ENCODE measurements at regions not wholly inside any gene's neighbourhood (a gene's known extent, or its start where the extent isn't known, plus 50 kb on each side); places are given as distances from the start of the nearest gene placed in this dataset.

- TF ChIP-seq CTCF (IDR thresholded peaks at IDR 0.05), result no peak
- no peak for TF ChIP-seq POLR2AphosphoS5 (IDR thresholded peaks at IDR 0.05)
Observed at GRCh38 chr13:26896986-26897668, 136.5 kb upstream of the GPR12 start.

Measured in breast epithelium (tissue), 3 donors.